Chondrocyte (in vitro differentiated cells): ENCODE measurements at regions not wholly inside any gene's neighbourhood (a gene's known extent, or its start where the extent isn't known, plus 50 kb on each side); places are given as distances from the start of the nearest gene placed in this dataset.
"Not testable (repeated sequence)": the region's sequence is repeated elsewhere in the genome, so short reads cannot be mapped to it uniquely, and the experiment has no call there.

Experiments used
- DNase-seq: peaks from one replicate; pipeline ENCODE4 v3.0.0; 2021; ENCODE audit warnings: mixed read lengths, low spot score
- H3K27ac Mint-ChIP-seq: one replicate; pipeline ENCODE4 v1.8.0; 2021; ENCODE audit warnings: mild to moderate bottlenecking, moderate library complexity, mixed read lengths; ENCODE audit not compliant: unreplicated experiment
- H3K27me3 Mint-ChIP-seq: 2 replicates; pipeline ENCODE4 v1.8.0; 2021; ENCODE audit warnings: low read depth, mixed read lengths
- H3K36me3 Mint-ChIP-seq: 2 replicates; pipeline ENCODE4 v1.8.0; 2021; ENCODE audit warnings: low read depth, mixed read lengths
- H3K4me1 Mint-ChIP-seq: 2 replicates; pipeline ENCODE4 v1.8.0; 2021; ENCODE audit warnings: low read depth, mild to moderate bottlenecking, mixed read lengths
- H3K4me3 Mint-ChIP-seq: one replicate; pipeline ENCODE4 v1.8.0; 2021; ENCODE audit warnings: mild to moderate bottlenecking, moderate library complexity, mixed read lengths; ENCODE audit not compliant: unreplicated experiment
- H3K9me3 Mint-ChIP-seq: 2 replicates; pipeline ENCODE4 v1.8.0; 2021; ENCODE audit warnings: low read depth, mixed read lengths
- TF ChIP-seq, protein P1 (sequence below): fragments of 200-600 bp; sonication (generic); IDR thresholded peaks from 2 replicates; pipeline ENCODE4 v1.5.0; 2021; ENCODE audit warnings: antibody characterized with exemption, mild to moderate bottlenecking, moderate library complexity

DNA sequence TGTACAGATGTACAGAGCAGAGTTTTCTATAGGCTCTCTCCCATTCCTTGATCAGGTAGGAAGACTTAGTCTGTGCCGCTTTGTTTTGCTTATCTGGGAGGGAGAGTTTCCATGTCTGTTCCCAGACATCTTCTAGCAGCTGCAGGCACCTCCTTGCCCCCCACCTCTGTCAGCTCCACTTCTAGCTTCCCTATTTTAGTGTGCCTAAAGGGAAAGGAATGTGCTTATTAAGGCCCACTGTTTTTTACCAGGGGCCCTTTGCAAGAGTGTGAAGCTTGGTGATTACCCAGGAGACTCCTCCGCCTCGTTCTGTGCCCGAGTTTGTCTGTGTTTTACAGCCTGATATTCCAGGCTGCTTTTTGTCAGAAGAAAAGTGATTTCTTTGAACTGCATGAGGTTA lies 1984.4 kb downstream of the OLFM4 start:
- H3K36me3 Mint-ChIP-seq = no peaks in the 10 kb centered on the region
- peaks cover 3% of the 10 kb centered on the region for H3K4me1 Mint-ChIP-seq
- no peak overlapping the region for H3K27ac Mint-ChIP-seq
- H3K27me3 Mint-ChIP-seq = no peaks in the 10 kb centered on the region
- TF ChIP-seq, protein P1, sequence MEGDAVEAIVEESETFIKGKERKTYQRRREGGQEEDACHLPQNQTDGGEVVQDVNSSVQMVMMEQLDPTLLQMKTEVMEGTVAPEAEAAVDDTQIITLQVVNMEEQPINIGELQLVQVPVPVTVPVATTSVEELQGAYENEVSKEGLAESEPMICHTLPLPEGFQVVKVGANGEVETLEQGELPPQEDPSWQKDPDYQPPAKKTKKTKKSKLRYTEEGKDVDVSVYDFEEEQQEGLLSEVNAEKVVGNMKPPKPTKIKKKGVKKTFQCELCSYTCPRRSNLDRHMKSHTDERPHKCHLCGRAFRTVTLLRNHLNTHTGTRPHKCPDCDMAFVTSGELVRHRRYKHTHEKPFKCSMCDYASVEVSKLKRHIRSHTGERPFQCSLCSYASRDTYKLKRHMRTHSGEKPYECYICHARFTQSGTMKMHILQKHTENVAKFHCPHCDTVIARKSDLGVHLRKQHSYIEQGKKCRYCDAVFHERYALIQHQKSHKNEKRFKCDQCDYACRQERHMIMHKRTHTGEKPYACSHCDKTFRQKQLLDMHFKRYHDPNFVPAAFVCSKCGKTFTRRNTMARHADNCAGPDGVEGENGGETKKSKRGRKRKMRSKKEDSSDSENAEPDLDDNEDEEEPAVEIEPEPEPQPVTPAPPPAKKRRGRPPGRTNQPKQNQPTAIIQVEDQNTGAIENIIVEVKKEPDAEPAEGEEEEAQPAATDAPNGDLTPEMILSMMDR = no peak
- H3K4me3 Mint-ChIP-seq = no peak overlapping the region
- H3K9me3 Mint-ChIP-seq = peaks cover 3% of the 10 kb centered on the region
- DNase-seq = no peak

DNA sequence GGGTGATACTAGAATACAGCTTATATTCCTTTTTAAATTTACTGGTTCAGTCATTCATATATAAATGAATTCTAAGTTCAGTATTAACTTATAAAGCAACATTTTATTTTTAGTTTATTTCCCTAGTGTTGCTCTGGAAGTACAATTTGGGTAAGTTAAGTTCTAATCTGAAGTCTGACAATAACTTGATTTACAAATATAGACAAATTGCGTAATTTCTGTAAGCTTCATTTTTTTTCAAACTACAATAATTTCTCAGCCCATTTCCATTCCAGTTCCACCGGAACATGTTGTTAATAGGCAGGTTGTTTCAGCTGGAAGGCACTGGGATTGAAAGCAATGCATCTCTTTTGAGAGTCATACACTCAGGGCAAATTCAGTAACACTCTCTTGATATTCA lies 2000.7 kb downstream of the OLFM4 start:
- Mint-ChIP-seq H3K4me3 (no peak overlapping the region), H3K36me3 (no peaks in the 10 kb centered on the region), H3K27ac (no peak overlapping the region), H3K4me1 (no peaks in the 10 kb centered on the region), H3K27me3 (no peaks in the 10 kb centered on the region), H3K9me3 (peaks cover 15% of the 10 kb centered on the region)
- no peak for DNase-seq
- TF ChIP-seq, protein P1 = no peak

DNA sequence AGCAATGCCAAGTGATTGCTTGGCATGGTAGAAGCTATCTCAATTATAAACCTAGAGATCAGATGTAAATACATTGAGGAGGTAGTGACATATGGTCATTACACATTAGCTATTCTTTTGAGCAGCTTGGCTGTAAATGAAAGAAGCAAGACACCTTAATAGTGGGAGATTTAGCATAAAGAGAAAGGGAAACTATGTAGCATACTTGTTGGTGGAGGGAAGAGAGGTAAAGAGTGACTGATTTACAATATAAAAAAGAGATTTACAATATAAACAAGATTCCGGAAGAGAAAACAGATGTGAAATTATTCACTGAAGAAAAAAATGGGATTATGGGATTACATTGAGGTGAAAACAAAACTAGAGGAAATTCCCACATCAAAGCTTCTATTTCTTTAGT lies 2009.6 kb downstream of the OLFM4 start:
- Mint-ChIP-seq H3K9me3 (peaks cover 2% of the 10 kb centered on the region), H3K27ac (no peak overlapping the region), H3K36me3 (no peaks in the 10 kb centered on the region), H3K4me1 (no peaks in the 10 kb centered on the region), H3K4me3 (no peak overlapping the region), H3K27me3 (no peaks in the 10 kb centered on the region)
- TF ChIP-seq, protein P1 = no peak
- DNase-seq = no peak

DNA sequence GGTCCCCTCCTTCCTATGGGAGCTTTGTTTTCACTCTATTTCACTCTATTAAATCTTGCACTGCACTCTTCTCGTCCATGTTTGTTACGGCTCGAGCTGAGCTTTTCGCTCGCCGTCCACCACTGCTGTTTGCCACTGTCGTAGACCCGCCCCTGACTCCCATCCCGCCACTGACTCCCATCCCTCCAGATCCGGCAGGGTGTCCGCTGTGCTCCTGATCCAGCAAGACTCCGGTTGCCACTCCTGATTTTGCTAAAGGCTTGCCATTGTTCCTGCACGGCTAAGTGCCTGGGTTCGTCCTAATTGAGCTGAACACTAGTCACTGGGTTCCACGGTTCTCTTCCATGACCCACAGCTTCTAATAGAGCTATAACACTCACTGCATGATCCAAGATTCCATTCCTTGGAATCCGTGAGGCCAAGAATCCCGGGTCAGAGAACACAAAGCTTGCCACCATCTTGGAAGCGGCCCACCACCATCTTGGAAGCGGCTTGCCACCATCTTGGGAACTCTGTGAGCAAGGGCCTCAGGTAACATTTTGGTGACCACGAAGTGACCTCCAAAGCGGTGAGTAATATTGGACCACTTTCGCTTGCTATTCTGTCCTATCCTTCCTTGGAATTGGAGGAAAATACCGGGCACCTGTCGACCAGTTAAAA lies 2025.4 kb downstream of the OLFM4 start:
- DNase-seq, H3K27ac Mint-ChIP-seq, H3K36me3 Mint-ChIP-seq, H3K27me3 Mint-ChIP-seq, H3K4me1 Mint-ChIP-seq, H3K4me3 Mint-ChIP-seq: not testable (repeated sequence)
- H3K9me3 Mint-ChIP-seq = peaks cover 21% of the 10 kb centered on the region

DNA sequence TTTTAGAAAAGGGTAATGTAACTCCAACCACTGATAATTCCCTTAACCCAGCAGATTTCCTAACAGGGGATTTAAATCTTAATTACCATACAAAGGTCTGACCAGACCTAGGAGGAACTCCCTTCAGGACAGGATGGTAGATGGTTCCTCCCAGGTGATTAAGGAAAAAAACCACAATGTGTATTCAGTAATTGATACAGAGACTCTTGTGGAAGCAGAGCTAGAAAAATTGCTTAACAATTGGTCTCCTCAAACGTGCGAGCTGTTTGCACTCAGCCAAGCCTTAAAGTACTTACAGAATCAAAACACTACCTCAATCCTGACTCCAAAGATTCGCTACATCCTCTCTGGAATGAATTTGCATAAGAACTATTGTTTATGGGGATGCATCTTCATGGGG lies 2027.1 kb downstream of the OLFM4 start:
- not testable (repeated sequence) for H3K36me3 Mint-ChIP-seq, H3K27me3 Mint-ChIP-seq, H3K4me3 Mint-ChIP-seq, DNase-seq, H3K4me1 Mint-ChIP-seq, H3K27ac Mint-ChIP-seq
- peaks cover 14% of the 10 kb centered on the region for H3K9me3 Mint-ChIP-seq

DNA sequence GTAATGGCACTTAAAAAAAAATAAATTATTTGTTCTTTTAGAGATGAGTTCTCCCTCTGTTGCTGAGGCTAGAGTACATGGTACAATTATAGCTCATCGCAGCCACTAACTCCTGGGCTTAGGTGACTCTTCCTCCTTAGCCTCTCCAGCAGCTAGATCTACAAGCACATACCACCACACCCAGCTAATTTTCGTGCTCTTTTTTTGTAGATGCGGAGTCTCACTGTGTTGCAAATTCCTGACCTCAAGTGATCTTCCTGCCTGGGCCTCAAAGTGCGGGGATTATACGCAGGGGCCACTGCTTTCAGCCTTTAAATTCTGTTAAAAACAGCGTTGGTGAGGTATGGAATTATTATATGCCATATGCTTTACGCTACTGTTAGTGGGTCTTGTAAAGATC lies 2034.0 kb downstream of the OLFM4 start:
- DNase-seq = no peak
- peaks cover 7% of the 10 kb centered on the region for H3K9me3 Mint-ChIP-seq
- TF ChIP-seq, protein P1 = no peak
- no peaks in the 10 kb centered on the region for H3K27me3 Mint-ChIP-seq
- H3K36me3 Mint-ChIP-seq = no peaks in the 10 kb centered on the region
- H3K27ac Mint-ChIP-seq = no peak overlapping the region
- no peak overlapping the region for H3K4me3 Mint-ChIP-seq
- no peaks in the 10 kb centered on the region for H3K4me1 Mint-ChIP-seq
